ENCODE measurements at regions not wholly inside any gene's neighbourhood (a gene's known extent, or its start where the extent isn't known, plus 50 kb on each side); places are given as distances from the start of the nearest gene placed in this dataset.
A peak's percentile ranks its signal among the peaks of the same experiment; 100 is the strongest.

DNA sequence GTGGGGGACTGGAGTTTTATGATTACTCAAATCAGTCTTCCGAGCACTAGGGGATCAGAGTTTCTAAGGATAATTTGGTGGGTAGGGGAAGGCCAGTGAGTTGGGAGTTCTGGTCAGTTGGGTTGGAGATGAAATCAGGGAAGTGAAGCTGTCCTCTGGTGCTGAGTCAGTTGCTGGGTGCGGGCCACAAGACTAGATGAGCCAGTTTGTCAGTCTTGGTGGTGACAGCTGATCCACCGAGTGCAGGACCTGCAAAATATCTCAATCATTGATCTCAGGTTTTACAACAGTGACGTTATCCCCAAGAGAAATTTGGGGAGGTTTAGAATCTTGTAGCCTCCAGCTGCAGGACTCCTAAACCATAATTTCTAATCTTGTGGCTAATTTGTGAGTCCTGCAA lies 249.4 kb downstream of the FAM43A start:
- Histone ChIP-seq H3K4me1 (peaks cover 16% of the 10 kb centered on the region), H3K27me3 (no peaks in the 10 kb centered on the region), H3K36me3 (no peaks in the 10 kb centered on the region), H3K9me3 (no peaks in the 10 kb centered on the region), H3K27ac (no peak overlapping the region), H3K4me3 (no peak overlapping the region)
- TF ChIP-seq, protein P1, sequence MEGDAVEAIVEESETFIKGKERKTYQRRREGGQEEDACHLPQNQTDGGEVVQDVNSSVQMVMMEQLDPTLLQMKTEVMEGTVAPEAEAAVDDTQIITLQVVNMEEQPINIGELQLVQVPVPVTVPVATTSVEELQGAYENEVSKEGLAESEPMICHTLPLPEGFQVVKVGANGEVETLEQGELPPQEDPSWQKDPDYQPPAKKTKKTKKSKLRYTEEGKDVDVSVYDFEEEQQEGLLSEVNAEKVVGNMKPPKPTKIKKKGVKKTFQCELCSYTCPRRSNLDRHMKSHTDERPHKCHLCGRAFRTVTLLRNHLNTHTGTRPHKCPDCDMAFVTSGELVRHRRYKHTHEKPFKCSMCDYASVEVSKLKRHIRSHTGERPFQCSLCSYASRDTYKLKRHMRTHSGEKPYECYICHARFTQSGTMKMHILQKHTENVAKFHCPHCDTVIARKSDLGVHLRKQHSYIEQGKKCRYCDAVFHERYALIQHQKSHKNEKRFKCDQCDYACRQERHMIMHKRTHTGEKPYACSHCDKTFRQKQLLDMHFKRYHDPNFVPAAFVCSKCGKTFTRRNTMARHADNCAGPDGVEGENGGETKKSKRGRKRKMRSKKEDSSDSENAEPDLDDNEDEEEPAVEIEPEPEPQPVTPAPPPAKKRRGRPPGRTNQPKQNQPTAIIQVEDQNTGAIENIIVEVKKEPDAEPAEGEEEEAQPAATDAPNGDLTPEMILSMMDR (IDR thresholded peaks at IDR 0.05) = no peak
- ATAC-seq = peak; percentile 30
- DNase-seq = no peak
- intact Hi-C loops (cut with DNase I) = no loop called here

DNA sequence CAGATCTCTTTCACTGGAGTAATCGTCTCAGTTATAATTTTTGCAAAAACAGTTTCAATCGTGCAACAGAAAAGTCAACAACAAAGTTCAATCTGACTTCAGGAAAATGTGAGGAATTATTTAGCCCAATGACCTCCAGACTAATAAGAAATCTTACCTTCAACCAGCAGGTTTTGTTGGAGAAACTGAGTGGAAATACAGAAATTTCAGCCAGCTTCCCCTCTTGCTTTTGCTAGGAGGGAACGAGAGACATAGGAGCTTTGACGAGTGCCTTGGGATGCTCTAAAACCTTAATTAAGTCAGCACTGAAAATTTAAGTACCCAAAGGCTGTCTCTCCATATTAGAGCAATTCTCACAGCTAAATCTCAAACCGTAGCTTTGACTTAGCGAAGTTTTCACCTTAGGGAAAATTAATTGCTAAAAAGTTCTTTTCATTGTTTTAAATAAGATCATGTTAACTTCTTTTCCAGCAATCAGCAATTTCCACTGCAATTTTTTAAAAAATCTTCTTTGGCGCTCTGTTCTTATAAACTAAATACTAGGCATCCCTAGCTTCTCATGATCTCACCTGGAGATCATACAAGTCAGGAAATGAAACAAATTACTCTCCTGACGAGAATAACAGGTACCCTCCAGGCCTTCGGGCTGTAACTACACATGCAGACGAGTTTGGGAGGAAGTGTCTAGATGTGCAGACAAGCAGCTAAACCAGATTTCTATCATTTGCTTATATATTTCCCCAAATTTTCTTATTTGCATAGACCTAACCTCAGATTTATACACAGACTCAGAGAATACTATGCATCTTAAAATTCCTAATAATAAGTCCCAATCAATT lies 250.2 kb downstream of the FAM43A start:
- Histone ChIP-seq H3K36me3 (no peaks in the 10 kb centered on the region), H3K9me3 (no peaks in the 10 kb centered on the region), H3K27me3 (no peaks in the 10 kb centered on the region), H3K4me1 (peaks cover 8% of the 10 kb centered on the region), H3K27ac (no peak overlapping the region), H3K4me3 (no peak overlapping the region)
- ATAC-seq (no peak), DNase-seq (no peak)
- TF ChIP-seq, protein P1 (IDR thresholded peaks at IDR 0.05) = no peak
- intact Hi-C loops (cut with DNase I) = no loop called here

DNA sequence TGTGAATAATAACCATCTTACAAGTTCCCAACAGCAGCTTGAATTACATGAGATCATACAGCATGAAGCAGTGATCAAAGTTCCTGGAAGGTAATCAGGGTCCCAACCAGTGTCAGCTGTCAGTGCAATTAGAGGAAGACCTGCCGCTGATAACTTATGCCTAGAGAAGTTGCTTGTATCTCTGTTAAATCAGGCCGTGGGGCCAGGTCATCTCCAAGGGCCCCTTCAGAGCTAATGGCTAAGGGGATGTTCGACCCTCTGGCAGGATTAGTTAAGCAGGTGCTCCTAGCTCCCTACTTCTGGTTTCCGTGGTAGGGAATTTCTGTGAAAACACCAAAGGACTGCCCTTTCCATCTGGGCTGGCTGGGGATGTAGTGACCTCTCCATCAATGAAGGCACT lies 251.0 kb downstream of the FAM43A start:
- H3K4me1 ChIP-seq = peaks cover 4% of the 10 kb centered on the region
- intact Hi-C loops (cut with DNase I) = no loop called here

DNA sequence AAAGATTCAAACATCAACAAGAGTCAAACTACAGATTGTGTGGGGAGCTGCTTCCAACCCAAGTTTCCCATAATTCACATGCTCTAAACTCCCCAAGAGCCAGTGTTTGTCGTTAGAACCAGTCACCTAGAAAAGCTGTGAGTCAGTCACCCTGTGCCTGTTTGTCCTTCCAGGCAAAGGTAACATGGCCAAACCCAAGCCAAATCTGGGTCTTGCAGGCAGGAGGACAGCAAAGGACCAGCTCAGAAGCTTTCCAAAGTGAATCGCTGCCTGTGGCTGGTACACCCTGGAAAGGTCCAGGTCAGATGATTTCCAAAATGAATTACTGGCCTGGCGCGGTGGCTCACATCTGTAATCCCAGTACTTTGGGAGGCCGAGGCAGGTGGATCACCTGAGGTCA lies 251.5 kb downstream of the FAM43A start:
- Histone ChIP-seq H3K4me3 (no peak overlapping the region), H3K9me3 (no peaks in the 10 kb centered on the region), H3K36me3 (no peaks in the 10 kb centered on the region), H3K27me3 (no peaks in the 10 kb centered on the region), H3K4me1 (no peaks in the 10 kb centered on the region), H3K27ac (no peak overlapping the region)
- ATAC-seq (no peak), DNase-seq (no peak)
- TF ChIP-seq, protein P1 (IDR thresholded peaks at IDR 0.05) = no peak
- intact Hi-C loops (cut with DNase I) = no loop called here

More for the DNA sequence above, 251.0 kb downstream of the FAM43A start:
- no peaks in the 10 kb centered on the region for H3K36me3 ChIP-seq
- TF ChIP-seq, protein P1 (IDR thresholded peaks at IDR 0.05) = no peak
- DNase-seq = no peak
- no peaks in the 10 kb centered on the region for H3K9me3 ChIP-seq
- H3K4me3 ChIP-seq = no peak overlapping the region
- no peak overlapping the region for H3K27ac ChIP-seq
- ATAC-seq = no peak
- no peaks in the 10 kb centered on the region for H3K27me3 ChIP-seq

DNA sequence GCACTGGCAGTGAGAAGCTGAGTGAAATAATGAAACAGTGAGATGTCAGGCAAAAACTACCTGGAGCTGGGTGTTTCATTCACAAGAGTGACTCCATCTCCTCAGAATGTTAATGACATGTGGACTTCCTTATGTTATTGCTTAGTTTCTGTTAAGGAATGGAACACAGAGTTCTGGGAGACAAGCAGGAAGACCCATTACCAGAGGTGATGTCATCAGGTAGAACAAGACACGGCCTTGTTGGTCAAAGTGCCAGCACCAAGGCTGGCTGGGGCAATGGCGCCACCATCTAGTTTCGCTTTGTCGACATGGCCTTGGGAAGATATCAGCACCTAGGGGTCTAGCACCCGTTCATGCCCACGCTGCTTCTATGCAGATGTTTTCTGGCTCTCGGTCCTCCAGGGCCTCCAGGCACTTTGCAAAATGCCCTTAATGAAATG lies 252.2 kb downstream of the FAM43A start:
- intact Hi-C loops (cut with DNase I) = no loop called here
- Histone ChIP-seq H3K4me3 (no peak overlapping the region), H3K27ac (no peak overlapping the region), H3K9me3 (no peaks in the 10 kb centered on the region), H3K27me3 (no peaks in the 10 kb centered on the region), H3K36me3 (no peaks in the 10 kb centered on the region), H3K4me1 (no peaks in the 10 kb centered on the region)
- TF ChIP-seq, protein P1 (IDR thresholded peaks at IDR 0.05) = no peak
- DNase-seq (no peak), ATAC-seq (no peak)
